Left ventricle myocardium inferior (tissue), 1 donor: ENCODE measurements at regions not wholly inside any gene's neighbourhood (a gene's known extent, or its start where the extent isn't known, plus 50 kb on each side); places are given as distances from the start of the nearest gene placed in this dataset.

ENCODE experiments used
- DNase-seq: peaks from one replicate; pipeline ENCODE4 v3.0.0-alpha.2; 2020
- H3K27ac ChIP-seq: fragments of 200-600 bp; replicated peaks from 2 replicates; pipeline ENCODE4 v1.8.0; 2021
- H3K27me3 ChIP-seq: fragments of 200-600 bp; 2 replicates; pipeline ENCODE4 v1.8.0; 2021; ENCODE audit warnings: low read depth
- H3K36me3 ChIP-seq: fragments of 200-600 bp; 2 replicates; pipeline ENCODE4 v1.8.0; 2021
- H3K4me1 ChIP-seq: fragments of 200-600 bp; 2 replicates; pipeline ENCODE4 v1.8.0; 2021
- H3K4me3 ChIP-seq: fragments of 200-600 bp; 2 replicates; pipeline ENCODE4 v1.8.0; 2021; ENCODE audit warnings: mild to moderate bottlenecking, moderate library complexity
- H3K9me3 ChIP-seq: fragments of 200-600 bp; replicated peaks from 2 replicates; pipeline ENCODE4 v1.8.0; 2021
- CTCF ChIP-seq: fragments of 200-600 bp; IDR thresholded peaks from 2 replicates; pipeline ENCODE4 v1.8.0; 2021; ENCODE audit warnings: antibody characterized with exemption, mild to moderate bottlenecking, borderline replicate concordance
- intact Hi-C: fragments of 100-400 bp; cut with micrococcal nuclease; formaldehyde crosslinking; loops from one replicate; pipeline ENCODE4 v1.11.0; 2022
- donor health status: DM: no; HTN: yes; CAD: no; lungs with severe emphysema.

DNA sequence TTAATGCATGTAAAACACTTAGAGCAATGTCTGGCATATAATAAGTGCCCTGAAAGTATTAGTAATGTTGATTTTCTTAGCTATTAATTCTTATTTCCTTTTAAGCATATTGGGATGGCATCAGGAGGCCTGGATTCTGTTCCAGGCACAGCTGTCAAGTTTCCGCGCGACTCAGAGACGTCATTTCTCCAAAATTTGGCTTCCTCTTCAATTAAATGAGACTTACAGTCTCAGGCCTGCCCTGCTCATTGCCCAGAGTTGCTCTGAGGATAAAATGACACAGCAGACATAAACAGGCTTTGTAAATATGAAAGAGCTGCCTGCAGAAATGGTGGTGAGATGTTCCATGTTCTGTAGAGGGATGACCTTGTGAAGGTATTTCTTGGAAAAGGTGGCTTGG is 159.8 kb upstream of the GLRA1 start:
- Histone ChIP-seq H3K27me3 (peaks cover 4% of the 10 kb centered on the region), H3K27ac (no peak overlapping the region), H3K4me3 (no peak overlapping the region), H3K4me1 (no peaks in the 10 kb centered on the region), H3K9me3 (peaks cover 6% of the 10 kb centered on the region), H3K36me3 (no peaks in the 10 kb centered on the region)
- intact Hi-C loops = no loop called here
- no peak for DNase-seq
- TF ChIP-seq CTCF = no peak

DNA sequence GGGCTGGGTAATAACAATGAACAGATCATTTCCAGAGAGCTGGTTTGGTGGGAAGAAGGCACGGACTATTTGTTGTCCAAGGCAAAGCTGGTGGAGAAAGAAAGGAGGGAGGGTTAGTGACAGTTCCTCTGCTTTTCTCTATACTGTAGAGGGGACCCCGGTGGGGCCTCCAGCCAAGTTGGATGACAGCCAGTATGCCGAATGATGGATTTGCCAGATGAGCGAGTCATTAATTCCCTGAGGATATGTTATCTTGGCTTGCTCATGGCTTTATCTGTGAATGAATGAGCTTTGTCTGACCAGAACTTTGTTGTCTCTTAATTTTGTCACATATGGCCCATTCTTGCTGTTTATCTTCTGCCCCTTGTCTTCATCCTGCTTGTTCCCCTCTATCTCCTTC is 158.6 kb upstream of the GLRA1 start:
- Histone ChIP-seq H3K27me3 (no peaks in the 10 kb centered on the region), H3K36me3 (no peaks in the 10 kb centered on the region), H3K27ac (no peak overlapping the region), H3K4me3 (no peak overlapping the region), H3K4me1 (no peaks in the 10 kb centered on the region), H3K9me3 (peaks cover 6% of the 10 kb centered on the region)
- no peak for DNase-seq
- TF ChIP-seq CTCF = no peak
- intact Hi-C loops = no loop called here

DNA sequence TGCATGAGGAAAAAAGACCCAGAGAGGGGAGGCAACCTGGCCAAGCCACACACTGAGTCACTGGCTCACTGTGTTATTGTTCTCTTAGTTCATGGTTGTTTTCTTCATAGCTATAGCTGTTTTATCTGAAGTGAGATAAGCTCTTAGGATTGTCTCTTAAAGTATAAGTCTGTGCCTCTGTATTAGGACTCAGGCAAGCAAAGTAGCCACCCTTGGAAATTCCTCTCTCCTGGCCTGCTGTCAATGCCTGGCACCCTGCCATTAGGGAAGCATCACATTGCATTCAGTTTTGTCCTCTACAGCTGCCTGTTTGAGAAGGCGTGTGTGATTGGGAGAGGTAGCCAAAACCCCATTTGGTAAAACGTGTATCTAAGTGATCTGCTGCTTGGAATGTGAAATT is 147.4 kb upstream of the GLRA1 start:
- H3K9me3 ChIP-seq = no peaks in the 10 kb centered on the region
- TF ChIP-seq CTCF = no peak
- intact Hi-C loops = no loop called here
- H3K4me3 ChIP-seq = no peak overlapping the region
- H3K36me3 ChIP-seq = no peaks in the 10 kb centered on the region
- no peak overlapping the region for H3K27ac ChIP-seq
- H3K4me1 ChIP-seq = no peaks in the 10 kb centered on the region
- peak; percentile 41 for DNase-seq
- peaks cover 42% of the 10 kb centered on the region for H3K27me3 ChIP-seq

GRCh38 chr5:152070591-152070990 is 145.9 kb upstream of the GLRA1 start:
- Histone ChIP-seq H3K27me3 (peaks cover 30% of the 10 kb centered on the region), H3K36me3 (no peaks in the 10 kb centered on the region), H3K4me3 (no peak overlapping the region), H3K4me1 (no peaks in the 10 kb centered on the region), H3K9me3 (no peaks in the 10 kb centered on the region), H3K27ac (no peak overlapping the region)
- intact Hi-C loops = no loop called here
- no peak for DNase-seq
- no peak for TF ChIP-seq CTCF

DNA sequence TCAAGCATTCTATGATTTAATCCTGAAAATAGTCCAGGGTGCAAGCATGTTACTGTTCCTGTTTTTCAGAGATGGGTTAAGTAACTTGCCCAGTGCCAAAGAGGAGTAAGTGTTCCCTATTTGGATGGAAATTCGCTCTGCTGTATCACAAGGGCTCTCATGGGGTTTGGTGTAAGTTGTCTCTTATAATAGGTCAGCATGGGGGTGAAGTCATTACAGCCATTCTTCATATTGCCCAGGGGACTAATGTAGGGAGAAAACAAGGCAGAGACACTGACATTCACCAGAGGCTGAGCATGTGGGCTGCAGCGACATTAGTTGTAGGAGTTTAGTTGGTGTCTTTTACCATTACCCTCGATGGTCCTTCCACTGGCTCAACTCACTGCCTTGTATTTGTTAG is 142.1 kb upstream of the GLRA1 start:
- no peaks in the 10 kb centered on the region for H3K4me1 ChIP-seq
- intact Hi-C loops = no loop called here
- H3K27me3 ChIP-seq = no peaks in the 10 kb centered on the region
- DNase-seq = no peak
- H3K27ac ChIP-seq = no peak overlapping the region
- no peaks in the 10 kb centered on the region for H3K36me3 ChIP-seq
- no peak overlapping the region for H3K4me3 ChIP-seq
- H3K9me3 ChIP-seq = no peaks in the 10 kb centered on the region
- TF ChIP-seq CTCF = no peak

GRCh38 chr5:152063004-152063403 is 138.4 kb upstream of the GLRA1 start:
- Histone ChIP-seq H3K36me3 (no peaks in the 10 kb centered on the region), H3K4me3 (no peak overlapping the region), H3K4me1 (peaks cover 4% of the 10 kb centered on the region), H3K27ac (no peak overlapping the region), H3K27me3 (no peaks in the 10 kb centered on the region), H3K9me3 (no peaks in the 10 kb centered on the region)
- TF ChIP-seq CTCF = no peak
- intact Hi-C loops = no loop called here
- DNase-seq = no peak
